HEK293 (cell line): ENCODE measurements at regions not wholly inside any gene's neighbourhood (a gene's known extent, or its start where the extent isn't known, plus 50 kb on each side); places are given as distances from the start of the nearest gene placed in this dataset.

Source experiments
- CTCF ChIA-PET: fragments of 350-600 bp; formaldehyde crosslinking; extraction: SDS; loops from one replicate; lab custom pipeline; 2021; ENCODE audit warnings: antibody characterized with exemption; lab: Yijun Ruan, JAX
- POLR2A ChIA-PET: fragments of 300-600 bp; formaldehyde crosslinking; extraction: SDS; loops from one replicate; lab custom pipeline; 2020; ENCODE audit warnings: antibody characterized with exemption, inconsistent platforms; lab: Yijun Ruan, JAX
- H3K27ac ChIP-seq: fragments of 200-500 bp; sonication (Bioruptor generic); 2 replicates; pipeline ENCODE4 v1.5.1; 2014; ENCODE audit warnings: low read depth, low read length, control low read depth, inconsistent platforms; ENCODE audit errors: extremely low read depth
- H3K36me3 ChIP-seq, 2 experiments: fragments of 200-500 bp in 1 of 2; sonication (Bioruptor generic) in 1 of 2; 1 replicate in 1 of 2; 2 replicates in 1 of 2; pipeline ENCODE4 v1.5.1; 2014 to 2017; ENCODE audit warnings: inconsistent platforms in 2 of 2, low read length in 2 of 2; ENCODE audit not compliant: control insufficient read depth in 2 of 2, insufficient read depth in 1 of 2
- H3K4me1 ChIP-seq: fragments of 200-500 bp; sonication (Bioruptor generic); 2 replicates; pipeline ENCODE4 v1.5.1; 2014; ENCODE audit warnings: mild to moderate bottlenecking, low read length, inconsistent platforms; ENCODE audit not compliant: control insufficient read depth, insufficient read depth
- H3K4me3 ChIP-seq: 2 replicates; pipeline ENCODE4 v1.5.1; 2011; ENCODE audit warnings: low read depth, mild to moderate bottlenecking, control low read depth, low read length, moderate library complexity
- H3K9me3 ChIP-seq: fragments of 200-500 bp; sonication (Bioruptor generic); 2 replicates; pipeline ENCODE4 v1.5.1; 2014; ENCODE audit warnings: low read depth, low read length, inconsistent platforms; ENCODE audit not compliant: control insufficient read depth, insufficient read depth
- ATF2 ChIP-seq: fragments of 450-650 bp; formaldehyde crosslinking; IDR thresholded peaks from 2 replicates; pipeline ENCODE4 v1.5.1; 2016; ENCODE audit warnings: missing biosample characterization, missing genetic modification characterization, low read depth
- CTCF ChIP-seq: fragments of 450-650 bp; formaldehyde crosslinking; IDR thresholded peaks from 2 replicates; pipeline ENCODE4 v1.5.1; 2016; ENCODE audit warnings: missing biosample characterization, missing genetic modification characterization
- GLIS1 ChIP-seq: fragments of 450-650 bp; formaldehyde crosslinking; IDR thresholded peaks from 2 replicates; pipeline ENCODE4 v1.5.1; 2016; ENCODE audit warnings: missing biosample characterization, missing genetic modification characterization
- HOXD13 ChIP-seq: sonication (generic); formaldehyde crosslinking; IDR thresholded peaks from 2 replicates; pipeline ENCODE4 v1.8.0; 2022; ENCODE audit warnings: missing genetic modification reagents, borderline replicate concordance
- MEIS1 ChIP-seq: sonication (generic); formaldehyde crosslinking; IDR thresholded peaks from 2 replicates; pipeline ENCODE4 v1.8.1; 2022; ENCODE audit warnings: missing genetic modification reagents, mild to moderate bottlenecking, borderline replicate concordance
- PATZ1 ChIP-seq: fragments of 450-650 bp; formaldehyde crosslinking; IDR thresholded peaks from 2 replicates; pipeline ENCODE4 v1.5.1; 2016; ENCODE audit warnings: missing biosample characterization, missing genetic modification characterization
- PRDM6 ChIP-seq: fragments of 450-650 bp; formaldehyde crosslinking; IDR thresholded peaks from 2 replicates; pipeline ENCODE4 v1.5.1; 2017; ENCODE audit warnings: missing biosample characterization, missing genetic modification characterization
- SP3 ChIP-seq: fragments of 450-650 bp; formaldehyde crosslinking; IDR thresholded peaks from 2 replicates; pipeline ENCODE4 v1.5.1; 2016; ENCODE audit warnings: missing biosample characterization, missing genetic modification characterization
- ZBTB10 ChIP-seq: fragments of 450-650 bp; formaldehyde crosslinking; IDR thresholded peaks from 2 replicates; pipeline ENCODE4 v1.5.1; 2016; ENCODE audit warnings: missing biosample characterization, missing genetic modification characterization
- ZBTB21 ChIP-seq: fragments of 450-650 bp; formaldehyde crosslinking; IDR thresholded peaks from 2 replicates; pipeline ENCODE4 v1.5.1; 2017; ENCODE audit warnings: missing biosample characterization, missing genetic modification characterization
- ZBTB26 ChIP-seq: fragments of 450-650 bp; formaldehyde crosslinking; optimal IDR thresholded peaks from 2 replicates; pipeline ENCODE3; 2016; ENCODE audit warnings: missing biosample characterization, mild to moderate bottlenecking, missing genetic modification characterization
- ZNF112 ChIP-seq: fragments of 450-650 bp; formaldehyde crosslinking; IDR thresholded peaks from 2 replicates; pipeline ENCODE4 v1.5.0; 2017; ENCODE audit warnings: missing biosample characterization, missing genetic modification characterization
- ZNF138 ChIP-seq: fragments of 450-650 bp; formaldehyde crosslinking; IDR thresholded peaks from 2 replicates; pipeline ENCODE4 v1.5.1; 2016; ENCODE audit warnings: missing biosample characterization, missing genetic modification characterization, borderline replicate concordance
- ZNF426 ChIP-seq: fragments of 450-650 bp; formaldehyde crosslinking; IDR thresholded peaks from 2 replicates; pipeline ENCODE4 v1.5.1; 2017; ENCODE audit warnings: missing biosample characterization, missing genetic modification characterization, mild to moderate bottlenecking, inconsistent platforms, moderate library complexity
- ZNF623 ChIP-seq: fragments of 450-650 bp; formaldehyde crosslinking; IDR thresholded peaks from 2 replicates; pipeline ENCODE4 v1.5.1; 2016; ENCODE audit warnings: missing biosample characterization, missing genetic modification characterization
- ZNF692 ChIP-seq: fragments of 450-650 bp; formaldehyde crosslinking; IDR thresholded peaks from 2 replicates; pipeline ENCODE4 v1.5.1; 2016; ENCODE audit warnings: missing biosample characterization, missing genetic modification characterization
- ZNF837 ChIP-seq: fragments of 450-650 bp; formaldehyde crosslinking; IDR thresholded peaks from 2 replicates; pipeline ENCODE4 v1.5.1; 2016; ENCODE audit warnings: missing biosample characterization, missing genetic modification characterization

- TF ChIP-seq MEIS1 (CRISPR knock-in tag) (no peak), ZNF692 (no peak), ZBTB21 (tag by site-specific recombination) (no peak), PATZ1 (tag by site-specific recombination) (no peak)
Measured at GRCh38 chr4:55186123-55186522, 60.7 kb upstream of the KDR start (continued).

GRCh38 chr4:55186700-55187099 lies 61.3 kb upstream of the KDR start:
- no peaks in the 10 kb centered on the region for H3K36me3 ChIP-seq
- ChIA-PET CTCF (no interaction called here), POLR2A (no interaction called here)
- no peak overlapping the region for H3K4me3 ChIP-seq
- H3K27ac ChIP-seq = no peak overlapping the region
- H3K4me1 ChIP-seq = no peaks in the 10 kb centered on the region
- H3K9me3 ChIP-seq = no peaks in the 10 kb centered on the region
- no peak for TF ChIP-seq CTCF (tag by site-specific recombination)
- TF ChIP-seq ZNF623 (tag by site-specific recombination) = no peak
- TF ChIP-seq ZNF426 = no peak

GRCh38 chr4:55214172-55214571 lies 88.8 kb upstream of the KDR start:
- ChIA-PET CTCF (interaction anchor here (1.2 kb wide), 1 partner anchor 30 kb away, joined by 3 read pairs; no protein-coding TSS in a partner anchor), POLR2A (interaction anchor here (0.5 kb wide), 1 partner anchor 186 kb away, joined by 4 read pairs; no protein-coding TSS in a partner anchor)
- no peaks in the 10 kb centered on the region for H3K36me3 ChIP-seq
- H3K4me1 ChIP-seq = no peaks in the 10 kb centered on the region
- H3K4me3 ChIP-seq = no peak overlapping the region
- H3K27ac ChIP-seq = no peak overlapping the region
- no peaks in the 10 kb centered on the region for H3K9me3 ChIP-seq
- no peak for TF ChIP-seq ATF2 (tag by site-specific recombination)
- no peak for TF ChIP-seq ZNF837 (tag by site-specific recombination)
- TF ChIP-seq ZNF112 = no peak
- no peak for TF ChIP-seq GLIS1 (tag by site-specific recombination)
- no peak for TF ChIP-seq SP3
- no peak for TF ChIP-seq ZNF138 (tag by site-specific recombination)
- TF ChIP-seq HOXD13 (CRISPR knock-in tag) = no peak
- no peak for TF ChIP-seq ZBTB10 (tag by site-specific recombination)
- TF ChIP-seq ZBTB26 (tag by site-specific recombination) = no peak
- TF ChIP-seq PRDM6 (tag by site-specific recombination) = no peak
